GM12891 (cell line): ENCODE measurements at regions not wholly inside any gene's neighbourhood (a gene's known extent, or its start where the extent isn't known, plus 50 kb on each side); places are given as distances from the start of the nearest gene placed in this dataset.

Experiments used
- PAX5 ChIP-seq: IDR thresholded peaks from 2 replicates; pipeline ENCODE4 v1.6.1; 2011; ENCODE audit warnings: low read length, moderate library complexity, mild to moderate bottlenecking; ENCODE audit not compliant: insufficient read depth, severe bottlenecking
- POLR2A ChIP-seq: IDR thresholded peaks from 2 replicates; pipeline ENCODE4 v1.6.1; 2011; ENCODE audit warnings: low read depth, low read length, control low read depth
- TAF1 ChIP-seq: IDR thresholded peaks from 2 replicates; pipeline ENCODE4 v1.6.1; 2011; ENCODE audit warnings: low read depth, low read length, control low read depth

GRCh38 chr16:63326736-63327339, 1290.6 kb upstream of the CDH8 start:
- no peak for TF ChIP-seq POLR2A
- TF ChIP-seq PAX5, result no peak
- no peak for TF ChIP-seq TAF1
